ENCODE measurements at regions not wholly inside any gene's neighbourhood (a gene's known extent, or its start where the extent isn't known, plus 50 kb on each side); places are given as distances from the start of the nearest gene placed in this dataset.

DNA sequence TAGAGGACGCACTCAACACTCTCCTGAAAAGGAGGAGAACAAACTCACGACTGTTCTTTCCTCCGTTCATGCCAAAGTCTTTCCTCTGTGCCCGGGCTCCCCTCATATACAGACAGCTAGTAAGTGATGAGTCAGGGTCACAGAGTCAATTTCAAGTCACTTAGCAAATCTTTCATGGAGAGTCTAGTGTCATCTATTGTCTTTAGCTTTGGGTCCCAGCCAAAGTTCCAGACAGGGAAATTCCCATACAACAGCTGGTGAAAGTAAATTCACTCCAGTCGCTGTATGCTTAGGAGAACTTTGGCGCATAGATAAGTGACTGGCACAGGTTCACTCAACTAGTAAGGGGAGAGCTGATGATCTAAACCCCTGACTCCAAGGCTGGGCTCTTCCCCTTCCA lies 226.5 kb downstream of the MID1 start:
- no peak for DNase-seq

- no peak for DNase-seq
Measured at GRCh38 chrX:10395179-10395578, 225.2 kb downstream of the MID1 start.
